ENCODE measurements at regions not wholly inside any gene's neighbourhood (a gene's known extent, or its start where the extent isn't known, plus 50 kb on each side); places are given as distances from the start of the nearest gene placed in this dataset.

DNA sequence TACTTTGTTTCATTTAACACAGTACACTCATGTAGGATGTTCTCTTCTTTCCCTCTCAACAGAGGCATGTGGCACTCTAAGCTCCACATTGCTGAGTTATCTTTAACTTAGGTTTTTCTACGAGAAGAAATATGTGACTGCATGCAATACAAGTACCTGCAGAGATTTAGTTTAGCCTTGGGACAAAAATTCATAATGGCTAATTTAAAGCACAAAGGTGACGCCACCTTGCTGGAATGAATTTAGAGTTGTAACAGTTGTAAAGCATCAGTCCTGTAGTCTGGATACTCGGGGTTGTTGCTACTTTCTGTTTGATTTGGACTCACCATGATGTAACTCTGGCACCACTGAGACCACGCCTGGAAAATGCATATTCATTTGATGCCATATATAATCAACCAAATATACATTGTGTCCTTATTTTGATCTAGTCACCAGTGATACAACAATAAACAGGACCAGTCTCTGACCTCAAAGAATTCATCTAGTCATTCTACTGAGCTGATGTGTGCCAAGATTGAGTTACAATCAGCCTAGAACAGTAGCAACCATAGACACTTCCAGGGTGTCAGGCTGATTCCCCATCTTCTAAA, 451.0 kb upstream of the ZFP42 start:
- no peak for FAIRE-seq

DNA sequence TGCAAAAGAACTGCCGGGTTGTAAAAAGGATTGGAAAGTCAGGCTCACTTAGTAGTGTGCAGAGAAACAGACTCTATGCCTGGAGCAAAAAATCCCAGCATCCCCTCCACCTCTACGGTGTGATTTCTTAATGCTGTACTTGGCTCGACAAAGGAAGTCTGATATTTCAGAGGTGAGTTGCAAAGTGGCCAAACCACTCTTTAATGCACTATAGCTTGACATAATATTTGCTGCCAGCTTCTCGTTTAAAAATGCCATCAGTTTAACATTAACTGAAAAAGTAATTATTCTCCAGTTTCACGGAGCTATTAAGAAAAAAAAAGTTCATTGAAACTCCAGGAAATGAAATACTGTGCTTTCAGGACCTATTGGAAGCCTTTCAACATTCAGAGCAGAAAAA, 448.3 kb upstream of the ZFP42 start:
- FAIRE-seq: no peak

DNA sequence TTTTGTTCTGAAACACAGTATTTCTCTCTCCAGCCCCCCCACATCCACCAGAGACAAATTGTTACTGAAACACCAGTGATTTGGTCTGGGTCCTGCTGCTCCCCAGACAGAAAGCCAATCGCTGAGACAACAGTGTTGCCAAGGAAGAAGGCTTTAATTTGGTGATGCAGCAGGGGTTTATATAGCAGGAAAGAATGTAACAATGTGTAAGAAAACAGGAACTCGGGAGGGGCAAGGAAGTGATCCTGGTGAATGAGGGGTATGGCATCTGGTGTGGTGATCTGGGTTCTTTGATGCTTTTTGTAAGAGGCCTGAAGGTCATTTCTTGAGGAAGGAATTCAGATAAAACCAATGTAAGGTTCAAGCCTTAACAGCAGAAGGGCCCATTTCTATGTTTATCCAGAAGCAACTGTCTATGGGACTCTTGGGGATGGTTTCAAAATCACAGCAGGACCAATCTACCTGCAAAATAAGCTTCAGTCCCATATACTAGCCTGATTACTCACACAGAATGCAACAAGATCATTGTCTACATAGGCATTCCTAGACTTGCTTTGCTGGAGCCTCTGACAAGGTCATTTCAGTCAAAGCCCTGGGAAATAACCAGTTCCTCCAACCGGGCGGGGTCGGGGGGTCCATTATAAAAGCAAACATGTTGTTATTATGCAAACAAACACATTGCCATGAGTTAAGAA, 445.2 kb upstream of the ZFP42 start:
- no peak for FAIRE-seq

DNA sequence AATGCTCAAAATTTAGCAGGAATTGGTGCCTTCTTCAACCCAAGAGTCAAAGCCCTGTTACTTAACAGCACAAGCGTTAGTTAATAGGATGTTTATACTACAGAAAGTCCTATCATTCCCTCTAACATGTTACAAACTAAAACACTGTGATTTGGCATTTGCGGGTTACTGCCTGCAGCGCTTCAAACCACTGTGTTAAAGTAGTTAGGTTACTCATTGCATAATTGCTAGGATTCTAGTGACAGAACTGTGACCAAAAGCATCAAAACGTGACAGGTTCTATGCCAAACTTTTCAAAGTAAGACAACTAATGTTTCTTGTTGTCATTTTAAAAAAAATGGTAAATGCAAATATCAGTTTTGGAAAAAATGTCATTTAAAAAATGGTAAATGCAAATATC, 442.8 kb upstream of the ZFP42 start:
- no peak for FAIRE-seq

DNA sequence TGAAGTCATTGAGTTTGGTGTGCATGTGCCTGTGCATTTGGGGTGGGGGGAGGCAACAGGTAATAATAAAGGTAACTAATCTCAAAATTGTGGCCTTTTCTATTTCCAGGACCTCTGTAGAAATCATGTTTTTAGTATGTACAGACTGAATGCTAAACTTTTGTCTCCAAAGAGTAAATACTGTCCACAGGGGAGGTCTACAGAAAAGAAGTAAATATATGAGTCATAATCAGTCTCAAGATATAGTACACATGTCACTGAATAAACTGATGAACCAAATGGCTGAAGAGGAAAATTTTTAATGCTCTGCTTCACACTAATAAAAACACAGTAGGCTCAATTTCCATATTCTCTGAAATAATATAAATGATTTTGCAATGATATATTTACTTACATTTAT, 440.4 kb upstream of the ZFP42 start:
- no peak for FAIRE-seq

DNA sequence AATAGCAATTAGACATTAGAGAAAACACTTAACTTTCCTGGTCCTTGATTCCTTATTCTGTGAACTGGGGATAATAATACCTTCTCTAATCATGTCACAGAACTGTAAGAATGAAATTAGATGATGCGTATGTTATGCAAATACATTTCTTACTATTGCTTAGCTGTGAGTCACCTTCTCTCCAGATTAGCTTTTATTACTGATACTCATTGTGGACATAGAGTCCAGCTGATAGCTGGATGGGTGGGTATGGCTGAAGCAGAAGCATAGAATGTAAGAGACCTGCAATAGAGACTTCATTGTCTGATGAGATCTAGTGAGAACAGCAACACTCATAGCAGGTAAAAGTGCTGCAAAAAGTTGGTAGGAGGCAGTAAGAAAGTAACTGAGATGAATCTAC, 437.2 kb upstream of the ZFP42 start:
- no peak for FAIRE-seq

DNA sequence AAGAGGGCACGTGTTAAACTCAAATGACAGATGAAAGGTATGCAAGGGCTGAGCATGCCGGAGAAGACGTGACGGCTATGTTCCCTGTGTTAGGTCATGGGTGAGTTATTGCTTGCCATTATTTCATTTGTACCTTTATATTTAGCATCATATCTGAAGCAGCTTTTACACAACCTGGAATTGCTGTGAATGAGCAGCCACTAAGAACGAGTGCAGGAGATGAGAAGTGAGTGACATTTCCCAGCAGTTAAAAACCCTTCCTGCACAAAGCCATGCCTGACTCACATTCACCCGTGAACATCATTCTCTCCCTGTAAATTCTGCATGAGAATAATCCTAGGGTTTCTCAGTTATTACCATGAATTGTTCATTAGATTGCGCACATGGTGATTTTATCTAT, 433.2 kb upstream of the ZFP42 start:
- no peak for FAIRE-seq

DNA sequence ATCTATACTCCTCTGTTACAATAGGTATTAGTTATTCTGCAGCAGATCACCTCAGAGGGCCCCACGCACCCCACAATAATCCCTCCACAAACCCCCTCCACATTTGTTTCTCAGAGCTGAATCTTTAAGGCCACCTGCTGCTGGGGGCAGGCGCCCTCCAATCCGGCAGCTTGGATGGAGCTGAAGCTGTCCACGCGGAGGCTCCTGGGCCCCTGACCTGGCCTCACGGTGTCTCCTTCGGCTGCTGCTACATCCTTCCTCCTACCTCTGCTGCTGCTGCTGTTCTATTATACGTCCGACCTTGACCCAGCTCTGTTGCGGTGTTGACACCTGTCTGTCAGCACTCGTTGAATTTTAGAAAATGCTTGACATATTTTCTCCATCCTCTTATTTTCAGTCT, 430.2 kb upstream of the ZFP42 start:
- no peak for FAIRE-seq

DNA sequence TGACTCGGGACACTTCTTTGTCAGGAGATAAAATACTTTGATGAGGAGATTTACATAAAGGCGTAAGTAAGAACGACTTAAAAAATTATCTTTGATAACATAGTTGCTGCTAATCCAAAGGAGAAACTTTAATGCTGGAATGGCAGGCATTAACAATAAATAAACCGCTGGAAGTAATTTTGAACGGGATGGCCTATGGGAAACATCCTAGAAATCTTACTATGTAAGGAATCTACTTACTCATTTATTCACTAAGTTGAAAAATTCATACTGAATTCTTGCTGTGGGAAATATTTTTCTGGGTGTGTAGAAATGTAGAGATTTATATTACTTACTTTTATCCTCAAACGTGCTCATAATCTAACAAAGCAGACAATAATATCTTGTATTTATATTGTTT, 425.7 kb upstream of the ZFP42 start:
- no peak for FAIRE-seq

DNA sequence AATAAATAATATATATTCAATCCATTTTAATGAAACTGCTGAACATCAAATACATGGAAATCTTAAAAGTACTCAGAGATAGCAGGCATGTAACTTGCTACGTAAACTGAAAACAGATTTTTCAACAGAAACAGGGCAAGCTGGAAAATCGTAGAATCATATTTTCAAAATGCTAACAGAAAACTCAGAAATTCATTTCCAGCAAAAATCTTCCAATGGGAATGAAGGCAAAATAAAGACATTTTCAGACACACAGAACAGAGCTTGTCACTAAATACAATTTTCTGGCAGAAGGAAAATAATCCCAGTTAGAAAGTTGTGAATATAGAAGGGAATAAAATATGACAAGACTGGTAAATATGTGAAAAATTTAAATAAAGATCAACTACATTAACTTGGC, 419.9 kb upstream of the ZFP42 start:
- FAIRE-seq: no peak

DNA sequence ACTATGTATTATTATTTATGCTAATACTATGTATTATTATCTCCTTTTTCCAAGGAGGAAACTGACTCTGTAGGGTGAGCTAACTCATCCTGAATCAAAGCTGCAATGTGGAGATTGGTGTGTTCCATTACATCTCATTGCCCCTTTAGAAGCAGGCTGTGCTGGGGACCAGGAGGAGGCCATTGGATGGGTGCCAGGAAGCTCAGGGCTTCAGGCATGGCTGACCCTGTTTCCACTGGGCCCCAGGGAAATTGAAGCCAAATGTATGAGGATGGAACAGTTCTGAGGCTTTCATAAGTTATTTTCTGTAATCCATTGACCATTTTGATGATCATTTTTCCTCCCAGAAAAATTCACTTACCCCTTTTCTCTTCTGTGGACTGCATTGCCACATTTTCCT, 418.8 kb upstream of the ZFP42 start:
- FAIRE-seq: no peak

DNA sequence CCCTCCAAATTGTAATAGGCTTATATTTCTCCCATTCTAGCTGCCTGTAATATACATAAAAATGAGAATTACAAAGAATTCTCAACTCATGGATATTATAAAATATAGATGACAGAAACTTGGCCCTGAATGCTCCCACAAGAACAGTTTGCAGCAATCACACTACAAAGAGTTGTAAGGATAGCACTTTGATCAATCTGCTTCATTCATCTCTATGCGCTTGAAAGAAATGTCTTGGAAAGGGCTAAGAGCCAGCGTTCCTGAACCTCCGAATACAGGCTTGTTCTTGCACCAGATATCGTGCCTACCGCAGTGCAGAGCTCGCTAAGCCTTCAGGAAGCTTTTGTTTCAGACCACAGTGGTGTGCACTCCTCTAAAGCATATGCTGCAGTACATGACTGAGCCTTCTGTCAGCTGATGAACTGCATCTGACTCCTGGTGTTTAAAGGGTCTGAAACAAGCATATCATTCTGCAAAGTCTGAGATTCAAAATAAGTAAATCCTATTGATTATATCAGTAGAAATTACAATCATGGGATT, 417.6 kb upstream of the ZFP42 start:
- no peak for FAIRE-seq

DNA sequence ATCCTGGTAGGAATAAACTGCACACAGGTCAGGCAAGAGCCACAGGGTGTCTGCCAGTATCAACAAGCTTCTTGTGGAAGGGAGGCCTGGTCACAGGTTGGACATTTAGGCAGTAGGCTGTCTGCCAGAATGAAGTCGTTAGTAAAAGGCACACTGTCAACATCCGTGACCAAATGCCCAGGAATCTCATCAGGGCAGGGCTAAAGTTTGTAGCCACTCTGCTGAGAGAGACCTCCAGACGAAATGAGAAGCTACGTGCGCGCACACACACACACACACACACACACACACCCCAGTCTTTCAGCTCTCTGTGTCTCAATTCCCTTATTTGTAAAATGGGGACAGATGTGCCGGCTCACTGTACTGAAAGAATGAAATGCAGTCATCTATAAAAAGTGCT, 408.7 kb upstream of the ZFP42 start:
- FAIRE-seq: no peak

DNA sequence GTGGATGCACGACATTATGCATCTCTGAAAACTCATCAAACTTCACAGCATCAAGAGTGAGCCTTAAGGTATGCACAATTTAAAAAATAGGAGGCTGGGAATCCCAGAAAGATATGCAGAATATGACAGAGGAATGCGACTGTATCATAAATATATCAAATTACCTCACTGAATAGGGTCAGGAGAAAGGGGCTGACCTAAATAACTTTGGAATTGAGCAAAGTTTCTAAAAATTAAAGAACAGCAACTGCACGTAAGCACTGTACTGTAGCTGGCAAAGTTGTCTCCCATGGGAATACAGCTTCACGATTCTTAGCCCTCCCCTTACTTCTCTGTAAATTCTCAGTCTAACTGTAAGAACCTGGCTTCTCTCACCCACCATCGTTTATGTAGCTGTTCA, 397.4 kb upstream of the ZFP42 start:
- FAIRE-seq: no peak

DNA sequence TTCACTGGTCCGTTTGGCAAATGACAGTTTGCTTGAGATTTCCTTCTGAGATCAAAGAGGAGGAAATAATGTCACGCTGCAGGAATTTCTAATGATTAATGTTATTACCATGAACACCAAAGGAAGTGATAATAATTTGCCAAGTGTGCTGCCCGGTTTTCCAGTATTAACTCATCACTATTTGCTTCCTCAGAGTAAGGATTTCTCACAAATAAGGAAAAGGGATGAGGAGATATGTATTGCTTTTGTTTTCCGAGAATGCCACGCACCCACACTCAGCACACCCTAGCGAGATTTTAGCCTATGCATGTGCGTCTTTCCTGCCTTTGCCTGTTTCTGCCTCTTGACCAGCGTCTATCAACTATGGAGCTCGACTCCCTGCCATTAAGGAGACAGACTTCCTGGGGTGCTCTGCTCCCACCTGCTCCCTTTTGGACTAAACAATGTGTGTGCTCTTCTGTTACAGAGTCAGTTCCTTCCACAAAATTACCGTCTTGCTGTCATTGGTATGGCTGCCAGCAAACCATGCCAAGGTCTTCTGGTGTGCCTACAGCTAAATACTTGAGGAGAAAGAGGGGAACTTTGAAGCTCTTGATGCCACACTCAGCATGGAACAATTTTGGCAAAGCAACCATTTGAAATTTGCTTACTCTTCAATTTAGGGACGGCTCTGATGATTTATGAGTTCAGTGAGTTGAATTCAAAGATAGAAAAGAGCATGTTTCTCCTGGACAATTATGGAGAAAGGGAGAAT, 393.1 kb upstream of the ZFP42 start:
- FAIRE-seq: no peak

DNA sequence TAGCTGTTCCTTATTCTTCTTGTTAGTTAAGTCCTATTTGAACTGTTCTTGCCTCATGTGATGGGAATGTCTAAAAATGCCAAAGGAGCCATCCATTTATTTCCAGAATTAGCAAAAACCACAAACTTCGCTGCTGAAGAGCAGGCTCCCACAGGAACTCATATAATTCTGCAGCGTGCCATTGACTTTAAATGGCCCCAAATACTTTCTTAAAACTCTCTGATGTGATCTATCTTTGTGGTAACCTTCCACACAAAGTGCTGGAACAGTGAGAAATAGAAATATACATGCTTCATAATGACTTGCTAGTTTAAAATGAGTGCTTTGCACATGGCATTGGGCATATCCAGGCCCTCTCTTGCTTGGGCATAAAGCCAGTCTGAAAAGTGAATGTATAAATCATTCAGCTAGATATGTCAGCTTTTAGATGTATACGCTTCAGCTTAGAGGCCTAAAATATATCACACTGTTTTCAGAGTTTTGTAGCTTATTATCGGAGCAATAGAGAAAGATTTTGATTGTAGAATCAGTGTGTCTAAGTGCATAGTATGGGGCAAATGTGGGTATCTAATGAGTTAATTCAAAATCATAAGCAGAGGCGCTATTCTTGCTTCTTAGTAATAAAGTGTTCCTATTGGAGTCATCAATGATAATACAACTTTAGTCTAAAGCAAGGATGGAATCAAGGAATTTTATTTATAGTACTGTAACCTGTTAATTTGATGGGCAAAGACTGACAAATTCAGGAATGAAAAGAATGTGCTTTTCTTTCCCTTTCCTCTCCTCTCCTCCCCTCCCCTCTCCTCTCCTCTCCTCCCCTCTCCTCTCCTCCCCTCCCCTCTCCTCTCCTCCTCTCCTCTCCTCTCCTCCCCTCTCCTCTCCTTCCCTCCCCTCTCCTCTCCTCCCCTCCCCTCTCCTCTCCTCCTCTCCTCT, 392.2 kb upstream of the ZFP42 start:
- FAIRE-seq: no peak

DNA sequence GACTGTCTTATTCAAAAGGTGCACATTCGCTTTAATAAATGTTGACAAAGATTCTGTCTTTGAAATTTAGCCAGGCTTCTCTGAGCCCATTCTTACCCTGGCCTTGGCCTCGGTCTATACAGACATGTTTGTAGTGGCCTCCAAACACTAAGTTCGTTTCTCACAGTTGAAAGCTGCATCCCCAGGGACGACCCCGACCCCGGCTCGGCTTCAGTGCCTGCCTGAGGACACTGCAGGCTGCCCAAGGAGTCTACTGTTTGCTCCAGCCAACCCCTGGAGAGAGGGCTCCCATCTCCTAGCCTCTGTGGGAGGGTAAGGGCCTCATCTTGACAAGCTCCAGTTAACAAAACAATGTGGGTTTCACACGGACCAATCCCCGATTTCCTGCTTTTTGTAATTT, 390.6 kb upstream of the ZFP42 start:
- FAIRE-seq: no peak

DNA sequence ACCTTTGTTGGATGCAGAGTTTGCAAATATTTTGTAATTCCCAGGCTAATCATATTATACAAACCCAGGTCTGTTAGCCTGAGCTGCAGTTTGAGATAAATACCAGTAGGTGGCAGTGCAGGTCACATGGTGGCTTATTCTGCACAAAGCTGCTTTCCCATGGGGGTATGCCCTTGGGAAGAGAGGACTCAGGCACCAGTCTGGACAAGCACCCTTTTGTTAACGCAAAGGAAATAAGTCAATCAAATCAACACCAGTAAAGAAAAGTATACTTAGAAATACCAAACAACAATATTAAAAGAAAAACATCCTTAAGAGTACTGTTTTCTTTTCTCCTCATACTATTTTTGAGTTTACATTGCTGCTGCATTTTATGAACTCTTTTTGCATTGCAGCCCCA, 389.0 kb upstream of the ZFP42 start:
- FAIRE-seq: peak; percentile 54

DNA sequence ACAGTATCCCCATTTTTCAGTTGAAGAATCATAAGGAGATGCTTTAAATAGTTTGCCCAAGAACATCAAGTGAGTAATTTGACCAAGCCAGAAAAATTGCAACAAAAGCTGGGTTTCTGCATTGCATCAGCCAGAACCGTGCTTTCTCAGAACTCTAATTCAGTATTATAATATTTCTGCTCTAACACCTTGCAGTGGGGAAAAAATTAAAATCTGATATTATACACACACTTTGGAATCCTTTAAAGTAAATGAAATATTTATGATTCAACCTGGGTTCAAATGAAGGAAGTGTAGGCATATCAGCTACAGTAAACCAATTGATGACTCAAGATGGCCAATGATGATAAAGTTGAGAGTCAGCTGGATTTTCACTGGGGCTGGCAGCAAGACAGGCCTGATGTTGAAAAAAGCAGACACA, 387.6 kb upstream of the ZFP42 start:
- FAIRE-seq: no peak

DNA sequence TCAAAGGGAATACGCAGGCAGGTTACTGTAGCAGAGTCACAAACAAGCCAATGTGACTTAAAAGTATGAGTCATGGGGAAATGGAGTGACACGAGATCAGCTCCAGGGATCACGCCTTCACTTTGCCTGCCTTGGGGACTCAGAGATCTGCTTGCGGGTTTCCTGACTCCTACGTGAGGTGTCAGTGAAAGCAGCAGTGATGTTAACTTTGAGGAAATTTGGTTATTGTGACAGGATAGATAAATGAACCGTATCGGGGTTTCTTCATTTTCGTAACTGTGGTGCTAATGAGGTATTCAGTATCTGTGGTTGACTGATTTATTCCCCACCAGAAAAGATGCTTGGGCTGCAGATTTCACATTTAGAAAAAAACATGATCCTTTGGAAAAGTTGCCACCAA, 383.3 kb upstream of the ZFP42 start:
- no peak for FAIRE-seq

DNA sequence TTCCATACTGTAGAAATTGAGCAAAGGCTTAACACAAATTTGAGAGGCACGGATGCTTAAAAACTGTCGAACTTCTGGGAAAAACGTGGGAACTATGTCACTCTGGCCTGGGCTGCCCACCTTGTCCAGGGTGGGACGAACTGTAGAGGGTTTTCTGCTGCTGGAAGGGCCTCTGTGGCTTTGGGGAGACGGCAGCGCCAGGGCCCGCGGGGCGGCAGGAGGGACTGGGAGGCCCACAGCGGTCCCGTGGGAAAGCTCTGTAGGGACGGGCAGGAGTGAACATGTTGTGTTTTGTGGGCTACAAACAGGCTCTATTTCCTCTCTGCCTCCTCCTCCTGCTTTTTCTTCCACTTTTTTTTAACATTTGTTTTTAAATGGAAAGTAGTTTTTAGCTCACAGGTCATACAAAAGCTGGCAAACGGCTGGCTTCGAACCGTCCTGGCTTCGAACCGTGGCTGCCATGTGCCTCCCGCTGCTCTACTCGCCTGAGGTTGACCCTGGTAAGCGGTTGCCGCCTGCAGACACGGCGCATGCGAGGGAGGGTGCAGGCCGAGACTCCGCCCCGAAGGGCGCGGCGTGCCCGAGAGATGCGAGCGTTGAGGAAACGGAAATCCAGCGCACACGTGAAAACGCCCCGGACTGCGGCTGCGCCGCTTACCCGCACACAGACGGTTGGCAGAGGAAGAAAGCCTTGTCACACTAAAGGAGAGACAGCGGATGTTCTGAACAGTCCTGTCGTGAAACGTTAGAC, 382.3 kb upstream of the ZFP42 start:
- FAIRE-seq: no peak

DNA sequence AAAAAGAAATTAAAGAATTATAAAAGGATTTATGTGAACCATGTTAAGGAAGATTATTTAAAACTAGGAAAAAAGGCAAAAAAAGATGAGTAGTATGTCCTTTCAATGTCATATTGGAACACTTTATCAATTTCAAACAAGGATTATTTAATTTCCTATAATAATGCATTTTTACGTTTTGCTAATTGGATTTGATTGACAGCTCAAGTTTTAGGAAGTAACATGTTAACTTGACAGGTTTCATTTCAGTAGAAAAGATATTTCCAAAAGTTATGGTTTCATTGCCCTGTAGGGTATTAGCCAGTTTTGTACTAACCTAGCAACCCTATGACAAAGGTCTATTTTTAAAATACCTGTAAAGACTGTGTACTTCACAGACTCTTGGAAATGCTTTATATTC, 379.6 kb upstream of the ZFP42 start:
- no peak for FAIRE-seq
